ENCODE measurements at regions not wholly inside any gene's neighbourhood (a gene's known extent, or its start where the extent isn't known, plus 50 kb on each side); places are given as distances from the start of the nearest gene placed in this dataset.

DNA sequence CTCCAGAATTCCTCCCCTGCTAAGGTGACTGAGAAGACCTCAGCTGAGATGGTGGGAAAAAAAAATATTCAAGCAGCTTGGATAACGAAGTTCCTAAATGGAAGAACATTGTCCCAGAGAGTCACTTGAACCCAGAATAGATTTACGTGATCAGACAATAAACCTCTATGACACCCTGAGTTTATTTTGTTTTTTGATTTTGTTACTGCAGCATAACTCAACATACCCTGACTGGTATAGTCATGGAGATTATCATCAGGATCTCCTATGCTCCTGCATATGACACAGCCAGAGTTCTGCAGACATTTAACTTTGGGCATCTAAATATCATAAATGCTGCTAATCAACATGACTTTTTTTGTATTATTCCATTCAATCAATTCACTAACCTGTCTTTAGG is 282.9 kb downstream of the RASEF start:
- TF ChIP-seq, protein P1, sequence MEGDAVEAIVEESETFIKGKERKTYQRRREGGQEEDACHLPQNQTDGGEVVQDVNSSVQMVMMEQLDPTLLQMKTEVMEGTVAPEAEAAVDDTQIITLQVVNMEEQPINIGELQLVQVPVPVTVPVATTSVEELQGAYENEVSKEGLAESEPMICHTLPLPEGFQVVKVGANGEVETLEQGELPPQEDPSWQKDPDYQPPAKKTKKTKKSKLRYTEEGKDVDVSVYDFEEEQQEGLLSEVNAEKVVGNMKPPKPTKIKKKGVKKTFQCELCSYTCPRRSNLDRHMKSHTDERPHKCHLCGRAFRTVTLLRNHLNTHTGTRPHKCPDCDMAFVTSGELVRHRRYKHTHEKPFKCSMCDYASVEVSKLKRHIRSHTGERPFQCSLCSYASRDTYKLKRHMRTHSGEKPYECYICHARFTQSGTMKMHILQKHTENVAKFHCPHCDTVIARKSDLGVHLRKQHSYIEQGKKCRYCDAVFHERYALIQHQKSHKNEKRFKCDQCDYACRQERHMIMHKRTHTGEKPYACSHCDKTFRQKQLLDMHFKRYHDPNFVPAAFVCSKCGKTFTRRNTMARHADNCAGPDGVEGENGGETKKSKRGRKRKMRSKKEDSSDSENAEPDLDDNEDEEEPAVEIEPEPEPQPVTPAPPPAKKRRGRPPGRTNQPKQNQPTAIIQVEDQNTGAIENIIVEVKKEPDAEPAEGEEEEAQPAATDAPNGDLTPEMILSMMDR (conservative IDR thresholded peaks at IDR 0.05; ENCODE audit: low read depth, low read length) = no peak
- TF ChIP-seq EZH2 (IDR thresholded peaks at IDR 0.05; ENCODE audit: borderline replicate concordance, low read depth, low read length, poor library complexity, severe bottlenecking) = no peak

All from A673 (cell line).